Endothelial cell of umbilical vein (primary cell): ENCODE measurements at regions not wholly inside any gene's neighbourhood (a gene's known extent, or its start where the extent isn't known, plus 50 kb on each side); places are given as distances from the start of the nearest gene placed in this dataset.

Experiments
- BruUV-seq: library from RNA; stranded (reverse); fragments of 400-500 nt; replicated peaks from 2 replicates; lab custom pipeline; 2021; lab: Mats Ljungman, UMichigan
- CTCF ChIA-PET: fragments of 300-600, 350-600 bp; sonication (Branson Sonifier 250); formaldehyde crosslinking; loops from one replicate; lab custom pipeline; 2021; ENCODE audit warnings: antibody characterized with exemption, inconsistent platforms; lab: Charles Lee
- POLR2A ChIA-PET: fragments of 300-600, 350-600 bp; sonication (Branson Sonifier 250); formaldehyde crosslinking; loops from one replicate; lab custom pipeline; 2021; ENCODE audit warnings: antibody characterized with exemption, inconsistent platforms; lab: Charles Lee
- DNase-seq: peaks from one replicate; pipeline ENCODE4 v3.0.0-alpha.2; 2011; ENCODE audit warnings: low read depth, low spot score
- FAIRE-seq: peaks from 2 replicates; lab custom pipeline; 2011; peaks lifted over from hg19 to GRCh38; lab: Jason Lieb, UNC
- H2AFZ ChIP-seq: 2 replicates; pipeline ENCODE4 v1.6.0; 2012; ENCODE audit warnings: low read depth, low read length, control low read depth, inconsistent platforms
- H3K27ac ChIP-seq: 2 replicates; pipeline ENCODE4 v1.5.1; 2011; ENCODE audit warnings: low read depth, mild to moderate bottlenecking, control low read depth, low read length, moderate library complexity; ENCODE audit not compliant: insufficient read depth
- H3K27me3 ChIP-seq, 2 experiments: 2 replicates each; pipeline versions ENCODE4 v1.6.0 to v1.6.1; 2011; ENCODE audit warnings: low read length in 2 of 2, mixed read lengths in 1 of 2; ENCODE audit not compliant: control insufficient read depth in 2 of 2, insufficient read depth in 2 of 2
- H3K36me3 ChIP-seq, 2 experiments: 2 replicates in 1 of 2; 3 replicates in 1 of 2; pipeline ENCODE4 v1.5.1; 2011; ENCODE audit warnings: low read length in 2 of 2, mild to moderate bottlenecking in 1 of 2, moderate library complexity in 1 of 2; ENCODE audit not compliant: control insufficient read depth in 2 of 2, insufficient read depth in 2 of 2; ENCODE audit errors: extremely low read depth in 1 of 2
- H3K4me1 ChIP-seq: 3 replicates; pipeline ENCODE4 v1.5.1; 2011; ENCODE audit warnings: mild to moderate bottlenecking, low read length; ENCODE audit not compliant: control insufficient read depth, insufficient read depth; ENCODE audit errors: extremely low read depth
- H3K4me2 ChIP-seq: 2 replicates; pipeline ENCODE4 v1.6.1; 2011; ENCODE audit warnings: low read length, control low read depth, mixed read lengths; ENCODE audit not compliant: insufficient read depth
- H3K4me3 ChIP-seq, 3 experiments: fragments of 200-600 bp in 1 of 3; sonication (generic), shearing (Covaris generic) in 1 of 3; replicated peaks in 1 of 3; 2 replicates each; pipeline ENCODE4 v1.5.1; 2011 to 2016; ENCODE audit warnings: control low read depth in 3 of 3, low read length in 3 of 3, mild to moderate bottlenecking in 2 of 3, inconsistent platforms in 1 of 3, low read depth in 1 of 3, moderate library complexity in 1 of 3; ENCODE audit not compliant: insufficient read depth in 1 of 3
- H3K79me2 ChIP-seq: 2 replicates; pipeline ENCODE4 v1.6.0; 2012; ENCODE audit warnings: low read length, inconsistent platforms; ENCODE audit not compliant: control insufficient read depth, insufficient read depth
- H3K9ac ChIP-seq: replicated peaks from 2 replicates; pipeline ENCODE3; 2011; ENCODE audit warnings: low read length, control low read depth; ENCODE audit not compliant: insufficient read depth; ENCODE audit errors: extremely low read depth
- H3K9me1 ChIP-seq: replicated peaks from 3 replicates; pipeline ENCODE4 v1.6.0; 2011; ENCODE audit warnings: mild to moderate bottlenecking, low read length; ENCODE audit not compliant: control insufficient read depth, insufficient read depth; ENCODE audit errors: extremely low read depth
- H3K9me3 ChIP-seq: replicated peaks from 2 replicates; pipeline ENCODE4 v1.5.1; 2012; ENCODE audit warnings: low read length, inconsistent platforms; ENCODE audit not compliant: control insufficient read depth, insufficient read depth
- H4K20me1 ChIP-seq: replicated peaks from 2 replicates; pipeline ENCODE3; 2011; ENCODE audit warnings: mild to moderate bottlenecking, low read length; ENCODE audit not compliant: control insufficient read depth, insufficient read depth; ENCODE audit errors: extremely low read depth
- EZH2 ChIP-seq: IDR thresholded peaks from 2 replicates; pipeline ENCODE4 v1.6.1; 2012; ENCODE audit warnings: borderline replicate concordance, low read depth, mild to moderate bottlenecking, moderate library complexity, low read length, inconsistent platforms; ENCODE audit not compliant: severe bottlenecking
- FOS ChIP-seq: IDR thresholded peaks from 2 replicates; pipeline ENCODE4 v1.6.1; 2011; ENCODE audit warnings: mild to moderate bottlenecking, low read length, moderate library complexity, borderline replicate concordance; ENCODE audit not compliant: insufficient read depth
- GATA2 ChIP-seq: IDR thresholded peaks from 2 replicates; pipeline ENCODE4 v1.7.0; 2011; ENCODE audit warnings: low read depth, mild to moderate bottlenecking, moderate library complexity, mixed read lengths, low read length; ENCODE audit not compliant: insufficient read length, insufficient read depth
- JUN ChIP-seq: IDR thresholded peaks from 2 replicates; pipeline ENCODE4 v1.6.1; 2011; ENCODE audit warnings: borderline replicate concordance, low read depth; ENCODE audit not compliant: insufficient read length, insufficient read depth
- MAX ChIP-seq: IDR thresholded peaks from 2 replicates; pipeline ENCODE4 v1.6.1; 2011; ENCODE audit not compliant: insufficient read depth, insufficient read length
- MYC ChIP-seq: IDR thresholded peaks from one replicate; pipeline ENCODE4 v1.6.1; 2011; ENCODE audit warnings: mild to moderate bottlenecking, low read depth, low read length
- POLR2A ChIP-seq: IDR thresholded peaks from 2 replicates; pipeline ENCODE4 v1.6.1; 2012; ENCODE audit warnings: low read depth, mild to moderate bottlenecking, control low read depth, low read length
- POLR2AphosphoS5 ChIP-seq: IDR thresholded peaks from 2 replicates; pipeline ENCODE4 v1.6.1; 2012; ENCODE audit warnings: low read depth, mild to moderate bottlenecking, control low read depth, low read length, moderate library complexity; ENCODE audit not compliant: insufficient read depth
- dilution Hi-C: fragments of 300-500 bp; cut with MboI; formaldehyde crosslinking; loops from one replicate; pipeline ENCODE4 v1.15.0; 2019; ENCODE audit warnings: low sequenced_read_pairs; ENCODE audit not compliant: extremely low pct_ligation_motif_present
- intact Hi-C: fragments of 100-400 bp; cut with micrococcal nuclease; formaldehyde crosslinking; loops from one replicate; pipeline ENCODE4 v1.10.0; 2022
- TF ChIP-seq, protein P1 (sequence below), 2 donors: IDR thresholded peaks; 1 replicate in 1 of 2; 2 replicates in 1 of 2; pipeline ENCODE4 v1.5.1; 2011; ENCODE audit warnings: low read length in 2 of 2, mild to moderate bottlenecking in 2 of 2, moderate library complexity in 2 of 2, control low read depth in 1 of 2, inconsistent platforms in 1 of 2, low read depth in 1 of 2; ENCODE audit not compliant: insufficient read depth in 1 of 2; ENCODE audit errors: extremely low read depth in 1 of 2

DNA sequence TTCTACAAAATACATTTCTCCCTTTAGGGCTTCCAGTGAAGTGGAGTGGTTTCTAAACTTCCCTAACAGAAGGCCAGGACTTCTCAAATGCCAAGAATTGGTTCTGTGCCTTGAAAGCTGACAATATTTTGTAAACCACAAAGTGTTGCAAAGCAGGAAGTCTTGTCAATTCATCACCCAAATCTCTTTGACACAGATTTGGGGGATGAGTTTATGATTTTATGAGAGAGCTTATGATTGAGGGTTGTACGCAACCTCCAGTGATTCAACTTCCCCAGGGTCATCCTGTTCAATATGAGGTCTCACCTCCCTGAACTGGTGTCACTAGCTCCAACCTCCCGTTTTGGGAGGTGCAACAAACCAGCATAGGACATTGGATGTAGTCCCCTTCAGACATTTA, 83.7 kb downstream of the PRLHR start:
- dilution Hi-C loops (no loop called here), intact Hi-C loops (no loop called here)
- no peaks in the 10 kb centered on the region for H3K36me3 ChIP-seq
- H3K4me3 ChIP-seq: no peak overlapping the region
- H3K9me1 ChIP-seq: no peaks in the 10 kb centered on the region
- no peak overlapping the region for H3K9ac ChIP-seq
- H3K4me2 ChIP-seq: no peak overlapping the region
- H2AFZ ChIP-seq: no peak overlapping the region
- no peak overlapping the region for H3K27ac ChIP-seq
- FAIRE-seq: no peak
- CTCF ChIA-PET: no interaction called here
- POLR2A ChIA-PET: no interaction called here
- TF ChIP-seq, protein P1, sequence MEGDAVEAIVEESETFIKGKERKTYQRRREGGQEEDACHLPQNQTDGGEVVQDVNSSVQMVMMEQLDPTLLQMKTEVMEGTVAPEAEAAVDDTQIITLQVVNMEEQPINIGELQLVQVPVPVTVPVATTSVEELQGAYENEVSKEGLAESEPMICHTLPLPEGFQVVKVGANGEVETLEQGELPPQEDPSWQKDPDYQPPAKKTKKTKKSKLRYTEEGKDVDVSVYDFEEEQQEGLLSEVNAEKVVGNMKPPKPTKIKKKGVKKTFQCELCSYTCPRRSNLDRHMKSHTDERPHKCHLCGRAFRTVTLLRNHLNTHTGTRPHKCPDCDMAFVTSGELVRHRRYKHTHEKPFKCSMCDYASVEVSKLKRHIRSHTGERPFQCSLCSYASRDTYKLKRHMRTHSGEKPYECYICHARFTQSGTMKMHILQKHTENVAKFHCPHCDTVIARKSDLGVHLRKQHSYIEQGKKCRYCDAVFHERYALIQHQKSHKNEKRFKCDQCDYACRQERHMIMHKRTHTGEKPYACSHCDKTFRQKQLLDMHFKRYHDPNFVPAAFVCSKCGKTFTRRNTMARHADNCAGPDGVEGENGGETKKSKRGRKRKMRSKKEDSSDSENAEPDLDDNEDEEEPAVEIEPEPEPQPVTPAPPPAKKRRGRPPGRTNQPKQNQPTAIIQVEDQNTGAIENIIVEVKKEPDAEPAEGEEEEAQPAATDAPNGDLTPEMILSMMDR (IDR thresholded peaks at IDR 0.05; ENCODE audit: extremely low read depth in 1 of 2, insufficient read depth in 1 of 2, low read depth in 1 of 2, low read length in 2 of 2): no peak
- no peak for TF ChIP-seq MAX
- no peak for TF ChIP-seq GATA2
- no peak for TF ChIP-seq JUN
- no peak for TF ChIP-seq POLR2A
- TF ChIP-seq MYC: no peak
- no peak for TF ChIP-seq EZH2
- TF ChIP-seq POLR2AphosphoS5: no peak
- no peak for TF ChIP-seq FOS
- H3K4me1 ChIP-seq: no peaks in the 10 kb centered on the region
- DNase-seq: no peak
- BruUV-seq: no TSS peak
- H3K79me2 ChIP-seq: no peaks in the 10 kb centered on the region
- no peaks in the 10 kb centered on the region for H3K9me3 ChIP-seq
- no peaks in the 10 kb centered on the region for H3K27me3 ChIP-seq
- H4K20me1 ChIP-seq: no peaks in the 10 kb centered on the region
